ENCODE measurements at regions not wholly inside any gene's neighbourhood (a gene's known extent, or its start where the extent isn't known, plus 50 kb on each side); places are given as distances from the start of the nearest gene placed in this dataset.

GRCh38 chr11:104588970-104589369 is 309.3 kb downstream of the CASP12 start:
- TF ChIP-seq CTCF (IDR thresholded peaks at IDR 0.05) (no peak), EP300 (IDR thresholded peaks at IDR 0.05) (no peak), POLR2A (IDR thresholded peaks at IDR 0.05) (no peak)

Measured in ovary (tissue), 3 donors.